ENCODE measurements at regions not wholly inside any gene's neighbourhood (a gene's known extent, or its start where the extent isn't known, plus 50 kb on each side); places are given as distances from the start of the nearest gene placed in this dataset.

- TF ChIP-seq CTCF (IDR thresholded peaks at IDR 0.05; ENCODE audit: insufficient read depth, low read length) (no peak), POLR2AphosphoS5 (IDR thresholded peaks at IDR 0.05; ENCODE audit: low read depth) (no peak)
Measured at GRCh38 chr6:132927713-132928112, 113.3 kb downstream of the RPS12 start.

Data from HL-60 (cell line).